Tibial artery (tissue), 4 donors: ENCODE measurements at regions not wholly inside any gene's neighbourhood (a gene's known extent, or its start where the extent isn't known, plus 50 kb on each side); places are given as distances from the start of the nearest gene placed in this dataset.

Experiments used
- DNase-seq, 2 donors: peaks; one replicate each; pipeline ENCODE4 v3.0.0-alpha.2; 2019
- H3K27ac ChIP-seq, 2 donors: fragments of 200-600 bp; sonication (generic) in 1 of 2; 1 replicate in 1 of 2; 2 replicates in 1 of 2; pipeline ENCODE4 v1.5.1; 2018 to 2019; ENCODE audit warnings: mild to moderate bottlenecking in 1 of 2
- H3K27me3 ChIP-seq, 2 donors: fragments of 200-600 bp; sonication (generic) in 1 of 2; one replicate each; pipeline versions ENCODE4 v1.5.1 to v1.6.0; 2016 to 2019
- H3K36me3 ChIP-seq, 3 donors: fragments of 200-600 bp; sonication (generic) in 2 of 3; one replicate each; pipeline ENCODE4 v1.5.1; 2016 to 2019; ENCODE audit warnings: mild to moderate bottlenecking in 2 of 3
- H3K4me1 ChIP-seq, 4 donors: fragments of 200-600 bp; sonication (generic) in 2 of 4; 1 replicate in 3 of 4; 2 replicates in 1 of 4; pipeline ENCODE4 v1.5.1; 2016 to 2019
- H3K4me3 ChIP-seq, 2 donors: fragments of 200-600 bp; sonication (generic) in 1 of 2; 1 replicate in 1 of 2; 2 replicates in 1 of 2; pipeline ENCODE4 v1.5.1; 2018 to 2019; ENCODE audit warnings: mild to moderate bottlenecking in 2 of 2
- H3K9me3 ChIP-seq, 3 donors: fragments of 200-600 bp; sonication (generic) in 1 of 3; one replicate each; pipeline ENCODE4 v1.5.1; 2016 to 2019
- intact Hi-C: fragments of 100-400 bp; cut with DNase I; formaldehyde crosslinking; loops from one replicate; pipeline ENCODE4 v1.15.0; 2023; ENCODE audit warnings: low total_unique reads
- TF ChIP-seq, protein P1 (sequence below), 2 experiments: fragments of 200-600 bp in 1 of 2; fragments of 450-650 bp in 1 of 2; IDR thresholded peaks; one replicate each; pipeline ENCODE4 v1.5.1; 2017 to 2019; ENCODE audit warnings: antibody characterized with exemption in 2 of 2, mild to moderate bottlenecking in 1 of 2, moderate library complexity in 1 of 2

DNA sequence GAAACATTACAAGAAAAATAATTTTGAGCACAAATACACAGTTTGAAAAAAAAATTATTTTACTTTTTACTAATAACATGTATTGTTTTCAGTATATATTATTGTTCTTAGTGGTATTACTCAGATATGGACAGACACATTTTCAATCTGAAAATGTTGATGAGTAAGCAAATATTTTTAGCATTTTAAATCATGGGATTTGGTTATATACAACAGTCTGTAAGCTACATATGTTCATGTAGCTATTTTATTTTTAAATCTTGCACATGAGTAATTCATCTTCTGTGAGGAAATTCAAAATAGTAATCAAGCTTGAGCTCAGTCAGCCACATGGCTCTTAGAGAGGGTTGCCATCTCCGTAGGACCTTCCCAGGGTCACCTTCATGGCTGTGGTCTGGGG lies 471.9 kb downstream of the QKI start:
- H3K27ac ChIP-seq = no peak overlapping the region
- H3K27me3 ChIP-seq = no peaks in the 10 kb centered on the region
- no peaks in the 10 kb centered on the region for H3K36me3 ChIP-seq
- no peak overlapping the region for H3K4me3 ChIP-seq
- no peak for DNase-seq
- no peaks in the 10 kb centered on the region for H3K4me1 ChIP-seq
- H3K9me3 ChIP-seq = no peaks in the 10 kb centered on the region
- TF ChIP-seq, protein P1, sequence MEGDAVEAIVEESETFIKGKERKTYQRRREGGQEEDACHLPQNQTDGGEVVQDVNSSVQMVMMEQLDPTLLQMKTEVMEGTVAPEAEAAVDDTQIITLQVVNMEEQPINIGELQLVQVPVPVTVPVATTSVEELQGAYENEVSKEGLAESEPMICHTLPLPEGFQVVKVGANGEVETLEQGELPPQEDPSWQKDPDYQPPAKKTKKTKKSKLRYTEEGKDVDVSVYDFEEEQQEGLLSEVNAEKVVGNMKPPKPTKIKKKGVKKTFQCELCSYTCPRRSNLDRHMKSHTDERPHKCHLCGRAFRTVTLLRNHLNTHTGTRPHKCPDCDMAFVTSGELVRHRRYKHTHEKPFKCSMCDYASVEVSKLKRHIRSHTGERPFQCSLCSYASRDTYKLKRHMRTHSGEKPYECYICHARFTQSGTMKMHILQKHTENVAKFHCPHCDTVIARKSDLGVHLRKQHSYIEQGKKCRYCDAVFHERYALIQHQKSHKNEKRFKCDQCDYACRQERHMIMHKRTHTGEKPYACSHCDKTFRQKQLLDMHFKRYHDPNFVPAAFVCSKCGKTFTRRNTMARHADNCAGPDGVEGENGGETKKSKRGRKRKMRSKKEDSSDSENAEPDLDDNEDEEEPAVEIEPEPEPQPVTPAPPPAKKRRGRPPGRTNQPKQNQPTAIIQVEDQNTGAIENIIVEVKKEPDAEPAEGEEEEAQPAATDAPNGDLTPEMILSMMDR (IDR thresholded peaks at IDR 0.05) = no peak
- intact Hi-C loops = no loop called here

- Histone ChIP-seq H3K27ac (no peak overlapping the region), H3K27me3 (no peaks in the 10 kb centered on the region), H3K9me3 (no peaks in the 10 kb centered on the region), H3K4me3 (no peak overlapping the region), H3K4me1 (no peaks in the 10 kb centered on the region), H3K36me3 (no peaks in the 10 kb centered on the region)
- no peak for DNase-seq
- intact Hi-C loops = no loop called here
- TF ChIP-seq, protein P1 (IDR thresholded peaks at IDR 0.05) = no peak
Observed at GRCh38 chr6:163883984-163884383, 469.5 kb downstream of the QKI start.

GRCh38 chr6:163878698-163879097 lies 464.2 kb downstream of the QKI start:
- Histone ChIP-seq H3K4me1 (no peaks in the 10 kb centered on the region), H3K36me3 (no peaks in the 10 kb centered on the region), H3K9me3 (no peaks in the 10 kb centered on the region), H3K27ac (no peak overlapping the region), H3K27me3 (no peaks in the 10 kb centered on the region), H3K4me3 (no peak overlapping the region)
- TF ChIP-seq, protein P1 (IDR thresholded peaks at IDR 0.05) = no peak
- intact Hi-C loops = no loop called here
- DNase-seq = no peak

- no peaks in the 10 kb centered on the region for H3K4me1 ChIP-seq
- DNase-seq = no peak
- TF ChIP-seq, protein P1 (IDR thresholded peaks at IDR 0.05) = no peak
- intact Hi-C loops = no loop called here
- H3K4me3 ChIP-seq = no peak overlapping the region
- no peak overlapping the region for H3K27ac ChIP-seq
- H3K27me3 ChIP-seq = no peaks in the 10 kb centered on the region
- H3K36me3 ChIP-seq = no peaks in the 10 kb centered on the region
- no peaks in the 10 kb centered on the region for H3K9me3 ChIP-seq
Observed at GRCh38 chr6:163877877-163878639, 463.5 kb downstream of the QKI start.

DNA sequence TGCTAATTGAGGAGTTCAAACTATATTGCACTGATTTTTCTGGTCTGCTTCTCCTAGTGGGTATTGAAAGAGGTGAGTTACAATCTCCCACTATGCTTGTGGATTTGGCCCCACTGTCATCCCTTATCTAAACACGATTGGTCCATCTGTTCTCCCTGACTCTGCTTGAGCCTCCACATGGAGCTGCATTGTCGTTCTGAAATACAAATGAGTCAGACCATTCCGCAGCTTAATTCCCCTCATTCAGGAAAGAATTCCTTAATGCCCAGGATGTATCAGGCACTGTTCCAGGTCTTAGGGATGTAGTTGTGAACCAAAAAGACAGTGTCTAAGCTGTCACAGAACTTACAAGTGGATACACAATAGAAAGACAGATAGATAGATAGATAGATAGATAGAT lies 461.9 kb downstream of the QKI start:
- no peaks in the 10 kb centered on the region for H3K36me3 ChIP-seq
- peaks cover 0 to 6% (median 0%) of the 10 kb centered on the region in 4 donors for H3K4me1 ChIP-seq
- H3K27me3 ChIP-seq = no peaks in the 10 kb centered on the region
- H3K9me3 ChIP-seq = no peaks in the 10 kb centered on the region
- intact Hi-C loops = no loop called here
- no peak for DNase-seq
- H3K4me3 ChIP-seq = no peak overlapping the region
- no peak overlapping the region for H3K27ac ChIP-seq
- TF ChIP-seq, protein P1 (IDR thresholded peaks at IDR 0.05) = no peak
